K562 (cell line): ENCODE measurements at regions not wholly inside any gene's neighbourhood (a gene's known extent, or its start where the extent isn't known, plus 50 kb on each side); places are given as distances from the start of the nearest gene placed in this dataset.
A peak's percentile ranks its signal among the peaks of the same experiment; 100 is the strongest.

Experiments used
- ATAC-seq: fragments of 200-7000 bp; cut with Tn5 transposase; 3 replicates; pipeline ENCODE4 v1.9.1; 2020; ENCODE audit warnings: moderate library complexity
- BruUV-seq: library from RNA; stranded (reverse); fragments of 400-500 nt; replicated peaks from 2 replicates; lab custom pipeline; 2021; lab: Mats Ljungman, UMichigan
- CTCF ChIA-PET: fragments of 300-600 bp; formaldehyde crosslinking; extraction: SDS; loops from one replicate; lab custom pipeline; 2021; ENCODE audit warnings: low intra/inter-chr PET ratio; lab: Yijun Ruan, JAX
- POLR2A ChIA-PET: fragments of 300-600, 350-650 bp; sonication (Branson Sonifier 250); formaldehyde crosslinking; extraction: SDS; loops from one replicate; lab custom pipeline; 2021; ENCODE audit warnings: antibody characterized with exemption, inconsistent platforms; lab: Yijun Ruan, JAX
- DNase-seq, 4 experiments: peaks; one replicate each; pipeline versions ENCODE4 v3.0.0 to v3.0.0-alpha.2; 2011 to 2018; ENCODE audit warnings: low spot score in 3 of 4, mixed read lengths in 3 of 4; ENCODE audit errors: extremely low read depth in 1 of 4
- FAIRE-seq: peaks from 2 replicates; lab custom pipeline; 2011; peaks lifted over from hg19 to GRCh38; lab: Jason Lieb, UNC
- H2AFZ ChIP-seq: 2 replicates; pipeline ENCODE4 v1.6.0; 2011; ENCODE audit warnings: low read depth, low read length, control low read depth, inconsistent platforms
- H3K27ac ChIP-seq: fragments of 200-600 bp; 3 replicates; pipeline ENCODE4 v1.8.0; 2011; ENCODE audit warnings: low read depth, mild to moderate bottlenecking, control low read depth, inconsistent platforms, low read length, moderate library complexity, mixed read lengths; ENCODE audit errors: extremely low read depth
- H3K27me3 ChIP-seq, 2 experiments: fragments of 300-600 bp in 1 of 2; 2 replicates in 1 of 2; 3 replicates in 1 of 2; pipeline versions ENCODE4 v1.6.0 to v1.8.0; 2011; ENCODE audit warnings: inconsistent platforms in 2 of 2, low read length in 2 of 2, mild to moderate bottlenecking in 1 of 2, mixed read lengths in 1 of 2, moderate library complexity in 1 of 2; ENCODE audit not compliant: control insufficient read depth in 2 of 2, insufficient read depth in 2 of 2
- H3K36me3 ChIP-seq: fragments of 300-600 bp; 3 replicates; pipeline ENCODE4 v1.8.0; 2011; ENCODE audit warnings: mild to moderate bottlenecking, low read length, inconsistent platforms; ENCODE audit not compliant: control insufficient read depth, insufficient read depth
- H3K4me1 ChIP-seq, 2 experiments: fragments of 200-600 bp in 1 of 2; replicated peaks in 1 of 2; 2 replicates in 1 of 2; 3 replicates in 1 of 2; pipeline versions ENCODE4 v1.5.1 to v1.8.0; 2011; ENCODE audit warnings: inconsistent platforms in 2 of 2, low read length in 2 of 2, mild to moderate bottlenecking in 1 of 2, mixed read lengths in 1 of 2, moderate library complexity in 1 of 2; ENCODE audit not compliant: control insufficient read depth in 2 of 2, insufficient read depth in 2 of 2
- H3K4me2 ChIP-seq: 2 replicates; pipeline ENCODE4 v1.6.1; 2011; ENCODE audit warnings: low read length, control low read depth, inconsistent platforms, mixed read lengths; ENCODE audit not compliant: insufficient read depth
- H3K4me3 ChIP-seq: fragments of 200-600 bp; sonication (generic), shearing (Covaris generic); 2 replicates; pipeline ENCODE4 v1.5.1; 2016; ENCODE audit warnings: control low read depth, inconsistent platforms
- H3K79me2 ChIP-seq: fragments of 200-600 bp; 3 replicates; pipeline ENCODE4 v1.8.0; 2011; ENCODE audit warnings: low read length, inconsistent platforms; ENCODE audit not compliant: control insufficient read depth, insufficient read depth
- H3K9ac ChIP-seq, 2 experiments: 2 replicates each; pipeline versions ENCODE4 v1.6.0 to v1.6.1; 2011; ENCODE audit warnings: low read depth in 2 of 2, low read length in 2 of 2, control low read depth in 1 of 2, inconsistent platforms in 1 of 2, mild to moderate bottlenecking in 1 of 2, mixed read lengths in 1 of 2; ENCODE audit not compliant: insufficient read depth in 1 of 2
- H3K9me1 ChIP-seq: one replicate; pipeline ENCODE4 v1.6.0; 2011; ENCODE audit warnings: inconsistent platforms, mild to moderate bottlenecking, low read length, moderate library complexity; ENCODE audit not compliant: control insufficient read depth, insufficient read depth
- H3K9me3 ChIP-seq: replicated peaks from 2 replicates; pipeline ENCODE4 v1.5.1; 2011; ENCODE audit warnings: low read depth, low read length, inconsistent platforms; ENCODE audit not compliant: control insufficient read depth, insufficient read depth
- H4K20me1 ChIP-seq: replicated peaks from 2 replicates; pipeline ENCODE4 v1.6.1; 2011; ENCODE audit warnings: low read length, inconsistent platforms, mixed read lengths; ENCODE audit not compliant: control insufficient read depth, insufficient read depth
- ADNP ChIP-seq: fragments of 200-800 bp; sonication (Bioruptor generic); IDR thresholded peaks from 2 replicates; pipeline ENCODE4 v1.6.1; 2016; ENCODE audit warnings: missing genetic modification characterization, missing compliant biosample characterization
- DMBX1 ChIP-seq: fragments of 250-450 bp; sonication (Bioruptor Pico); IDR thresholded peaks from 2 replicates; pipeline ENCODE4 v1.8.0; 2022; ENCODE audit warnings: inconsistent platforms, mild to moderate bottlenecking, moderate library complexity, borderline replicate concordance
- ETV1 ChIP-seq: fragments of 450-650 bp; conservative IDR thresholded peaks from 2 replicates; pipeline ENCODE4 v1.6.1; 2016; ENCODE audit warnings: missing genetic modification characterization, control low read depth, low read depth, missing compliant biosample characterization
- MLLT1 ChIP-seq, 2 experiments: fragments of 450-650 bp; IDR thresholded peaks; 2 replicates each; pipeline ENCODE4 v1.6.1; 2016
- NCOA2 ChIP-seq, 2 experiments: fragments of 450-650 bp; IDR thresholded peaks; 2 replicates each; pipeline ENCODE4 v1.6.1; 2018; ENCODE audit warnings: mild to moderate bottlenecking in 2 of 2, moderate library complexity in 1 of 2; ENCODE audit not compliant: partially characterized antibody in 2 of 2
- NR2C1 ChIP-seq, 2 experiments: fragments of 450-650 bp; IDR thresholded peaks; 2 replicates each; pipeline ENCODE4 v1.6.1; 2017; ENCODE audit warnings: mild to moderate bottlenecking in 2 of 2, antibody characterized with exemption in 1 of 2, inconsistent platforms in 1 of 2, missing compliant biosample characterization in 1 of 2, missing genetic modification characterization in 1 of 2
- TCF7 ChIP-seq: sonication (generic); IDR thresholded peaks from 2 replicates; pipeline ENCODE4 v1.6.1; 2016; ENCODE audit warnings: antibody characterized with exemption, borderline replicate concordance
- ZHX1 ChIP-seq: fragments of 150-350 bp; conservative IDR thresholded peaks from 2 replicates; pipeline ENCODE4 v1.6.1; 2014; ENCODE audit warnings: low read length
- ZNF143 ChIP-seq: sonication (generic); formaldehyde crosslinking; IDR thresholded peaks from 2 replicates; pipeline ENCODE4 v1.9.0; 2022; ENCODE audit warnings: mild to moderate bottlenecking, missing genetic modification reagents
- WGBS: fragments of 100-300 bp; shearing (Covaris generic); methylation state at CpG from one replicate; pipeline ENCODE4 v1.1.6; 2016; ENCODE audit warnings: low coverage, mixed read lengths; ENCODE audit not compliant: insufficient coverage; ENCODE audit errors: missing lambda C conversion rate; 5-methylcytosine and 5-hydroxymethylcytosine counted together
- in situ Hi-C: fragments of 300-500 bp; cut with MboI; formaldehyde crosslinking; loops from 4 replicates; pipeline ENCODE4 v1.15.0; 2018; ENCODE audit warnings: inconsistent platforms, mixed read lengths
- intact Hi-C: fragments of 100-400 bp; cut with micrococcal nuclease; formaldehyde crosslinking; loops from 2 replicates; pipeline ENCODE4 v1.14.2; 2022

- 0 out of 3 replicates have a peak, but pooled peaks have one; percentile 17 for ATAC-seq
- Histone ChIP-seq H3K79me2 (no peaks in the 10 kb centered on the region), H2AFZ (no peak overlapping the region), H3K9me3 (no peaks in the 10 kb centered on the region), H3K4me3 (no peak overlapping the region), H3K9ac (no peak overlapping the region), H4K20me1 (peaks cover 7% of the 10 kb centered on the region), H3K36me3 (no peaks in the 10 kb centered on the region), H3K4me2 (no peak overlapping the region), H3K9me1 (no peaks in the 10 kb centered on the region), H3K4me1 (peaks cover 0 to 4% of the 10 kb centered on the region in 2 experiments; a peak in 1 of 5 replicates), H3K27me3 (peaks cover 11 to 67% of the 10 kb centered on the region in 2 experiments; a peak in 4 of 5 replicates), H3K27ac (no peak overlapping the region)
- WGBS, result 2% methylated on average over 6 of the region's 6 CpGs
- FAIRE-seq, result no peak
- ChIA-PET CTCF (no interaction called here), POLR2A (interaction anchor here (1.1 kb wide), 1 partner anchor 8 kb away, joined by 4 read pairs; no protein-coding TSS in a partner anchor)
- in situ Hi-C loops, result no loop called here
- no peak for DNase-seq
- intact Hi-C loops, result loop anchor here (5.0 kb wide), 1 partner anchor 114 kb away; no protein-coding TSS in a partner anchor
- no TSS peak for BruUV-seq
- TF ChIP-seq MLLT1 (IDR thresholded peaks at IDR 0.05) (peak in 1 of 2 experiments; percentile 94; a peak in 2 of 4 replicates), TCF7 (no peak), NCOA2 (IDR thresholded peaks at IDR 0.05; ENCODE audit: partially characterized antibody in 2 of 2) (no peak), ZNF143 (CRISPR knock-in tag) (no peak), NR2C1 (IDR thresholded peaks at IDR 0.05) (no peak), NR2C1 (tag; IDR thresholded peaks at IDR 0.05) (no peak), DMBX1 (CRISPR knock-in tag) (no peak), ADNP (tag) (no peak), ETV1 (no peak), ZHX1 (no peak)
Observed at GRCh38 chr2:121066526-121066925, 218.5 kb downstream of the TFCP2L1 start.
